ENCODE measurements at regions not wholly inside any gene's neighbourhood (a gene's known extent, or its start where the extent isn't known, plus 50 kb on each side); places are given as distances from the start of the nearest gene placed in this dataset.

- peaks cover 0 to 5% of the 10 kb centered on the region in 2 experiments; a peak in 4 of 5 replicates for H3K36me3 ChIP-seq (replicated peaks in 1 of 2; ENCODE audit: control insufficient read depth in 1 of 2, insufficient read depth in 2 of 2, low read length in 2 of 2)
- H4K20me1 ChIP-seq (ENCODE audit: insufficient read depth, low read length) = no peaks in the 10 kb centered on the region
- H3K9ac ChIP-seq (ENCODE audit: insufficient read depth, low read depth, low read length) = no peak overlapping the region
- WGBS (ENCODE audit: low lambda C conversion rate) = 98% methylated on average over 5 of the region's 5 CpGs
- no peak overlapping the region for H3K4me2 ChIP-seq (ENCODE audit: low read depth, low read length)
- H3K79me2 ChIP-seq (ENCODE audit: insufficient read depth, low read length) = no peaks in the 10 kb centered on the region
- TF ChIP-seq HNRNPK (IDR thresholded peaks at IDR 0.05; ENCODE audit: low read depth, low read length, poor library complexity, severe bottlenecking) = no peak
- no peaks in the 10 kb centered on the region for H3K4me1 ChIP-seq (ENCODE audit: insufficient read depth, low read length)
- ChIA-PET CTCF (ENCODE audit: low intra/inter-chr PET ratio, low total read pairs) (no interaction called here), POLR2A (no interaction called here)
- no peaks in the 10 kb centered on the region for H3K9me3 ChIP-seq (ENCODE audit: low read length)
- H3K4me3 ChIP-seq (replicated peaks in 1 of 3; ENCODE audit: insufficient read depth in 1 of 3, low read depth in 2 of 3, low read length in 3 of 3) = no peak overlapping the region
- H3K27ac ChIP-seq (ENCODE audit: extremely low read length, insufficient read depth, low read length) = no peak overlapping the region
- intact Hi-C loops (cut with micrococcal nuclease; ENCODE audit: unreplicated experiment) = no loop called here
- H3K27me3 ChIP-seq (ENCODE audit: control insufficient read depth in 1 of 2, insufficient read depth in 2 of 2, low read length in 2 of 2) = no peaks in the 10 kb centered on the region
- ATAC-seq (no peak), DNase-seq (ENCODE audit: low spot score) (no peak), FAIRE-seq (no peak)
- no peak overlapping the region for H2AFZ ChIP-seq (ENCODE audit: low read length)
- in situ Hi-C loops (cut with HindIII; ENCODE audit: extremely low pct_ligation_motif_present, low pct_unique_long_range_greater_than_20kb) = no loop called here
- no TSS peak for BruUV-seq (replicated peaks)
These were observed 205.5 kb downstream of the HS3ST3B1 start for GRCh38 chr17:14506364-14506763.

GRCh38 chr17:14505606-14506005, 204.7 kb downstream of the HS3ST3B1 start:
- 75% methylated on average over 2 of the region's 3 CpGs for WGBS (ENCODE audit: low lambda C conversion rate)
- H3K9ac ChIP-seq (ENCODE audit: insufficient read depth, low read depth, low read length) = no peak overlapping the region
- ChIA-PET CTCF (ENCODE audit: low intra/inter-chr PET ratio, low total read pairs) (no interaction called here), POLR2A (no interaction called here)
- H3K9me3 ChIP-seq (ENCODE audit: low read length) = no peaks in the 10 kb centered on the region
- FAIRE-seq (no peak), DNase-seq (ENCODE audit: low spot score) (no peak), ATAC-seq (no peak)
- in situ Hi-C loops (cut with HindIII; ENCODE audit: extremely low pct_ligation_motif_present, low pct_unique_long_range_greater_than_20kb) (no loop called here), intact Hi-C loops (cut with micrococcal nuclease; ENCODE audit: unreplicated experiment) (no loop called here)
- no peaks in the 10 kb centered on the region for H3K27me3 ChIP-seq (ENCODE audit: control insufficient read depth in 1 of 2, insufficient read depth in 2 of 2, low read length in 2 of 2)
- no peaks in the 10 kb centered on the region for H4K20me1 ChIP-seq (ENCODE audit: insufficient read depth, low read length)
- no peak overlapping the region for H2AFZ ChIP-seq (ENCODE audit: low read length)
- no peaks in the 10 kb centered on the region for H3K4me1 ChIP-seq (ENCODE audit: insufficient read depth, low read length)
- H3K4me2 ChIP-seq (ENCODE audit: low read depth, low read length) = no peak overlapping the region
- H3K4me3 ChIP-seq (replicated peaks in 1 of 3; ENCODE audit: insufficient read depth in 1 of 3, low read depth in 2 of 3, low read length in 3 of 3) = no peak overlapping the region
- no peaks in the 10 kb centered on the region for H3K79me2 ChIP-seq (ENCODE audit: insufficient read depth, low read length)
- H3K27ac ChIP-seq (ENCODE audit: extremely low read length, insufficient read depth, low read length) = no peak overlapping the region
- peaks cover 0 to 5% of the 10 kb centered on the region in 2 experiments; a peak in 4 of 5 replicates for H3K36me3 ChIP-seq (replicated peaks in 1 of 2; ENCODE audit: control insufficient read depth in 1 of 2, insufficient read depth in 2 of 2, low read length in 2 of 2)
- no peak for TF ChIP-seq KAT7 (CRISPR knock-in tag; IDR thresholded peaks at IDR 0.05; ENCODE audit: borderline replicate concordance)
- no peak for TF ChIP-seq YY1 (IDR thresholded peaks at IDR 0.05; ENCODE audit: insufficient read depth, insufficient replicate concordance, low read depth, low read length)
- TF ChIP-seq MLLT10 (CRISPR knock-in tag; IDR thresholded peaks at IDR 0.05) = no peak
- no TSS peak for BruUV-seq (replicated peaks)

Data from HepG2 (cell line).